IPS-15b (cell line): ENCODE measurements at regions not wholly inside any gene's neighbourhood (a gene's known extent, or its start where the extent isn't known, plus 50 kb on each side); places are given as distances from the start of the nearest gene placed in this dataset.

Experiments
- H3K27me3 ChIP-seq: one replicate; pipeline ENCODE4 v1.6.1; 2013; ENCODE audit warnings: low read length; ENCODE audit not compliant: control insufficient read depth, insufficient read depth
- H3K36me3 ChIP-seq: one replicate; pipeline ENCODE4 v1.6.1; 2013; ENCODE audit warnings: low read length; ENCODE audit not compliant: control insufficient read depth, insufficient read depth
- H3K4me1 ChIP-seq: one replicate; pipeline ENCODE4 v1.6.1; 2013; ENCODE audit warnings: mild to moderate bottlenecking, low read length; ENCODE audit not compliant: control insufficient read depth, insufficient read depth
- H3K4me3 ChIP-seq: one replicate; pipeline ENCODE4 v1.5.1; 2013; ENCODE audit warnings: low read depth, low read length
- H3K9ac ChIP-seq: one replicate; pipeline ENCODE4 v1.6.1; 2013; ENCODE audit warnings: low read depth, mild to moderate bottlenecking, low read length
- H3K9me3 ChIP-seq: one replicate; pipeline ENCODE4 v1.6.1; 2013; ENCODE audit warnings: mild to moderate bottlenecking, low read length; ENCODE audit not compliant: control insufficient read depth, insufficient read depth

DNA sequence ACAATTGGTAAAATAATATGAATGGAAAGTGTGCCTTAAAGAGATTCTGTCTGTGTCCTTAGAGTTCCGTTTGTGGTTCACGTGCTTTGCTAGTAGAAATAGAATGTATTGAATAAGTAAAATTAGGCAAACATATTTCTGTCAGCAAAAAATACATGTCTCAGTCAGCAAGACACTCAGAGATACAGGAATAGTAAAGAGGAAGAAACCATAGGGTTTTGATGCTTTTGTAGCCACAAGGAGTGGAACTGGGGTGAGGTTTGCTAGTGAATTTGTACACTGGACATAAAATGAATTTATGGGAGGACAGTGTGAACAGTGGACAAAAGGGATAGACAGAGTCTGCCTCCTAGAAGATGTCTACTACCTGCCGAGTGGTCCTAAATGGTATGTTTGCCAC is 289.2 kb upstream of the NRP1 start:
- Histone ChIP-seq H3K27me3 (no peaks in the 10 kb centered on the region), H3K4me3 (no peak overlapping the region), H3K9ac (no peak overlapping the region), H3K9me3 (no peaks in the 10 kb centered on the region), H3K36me3 (no peaks in the 10 kb centered on the region), H3K4me1 (no peaks in the 10 kb centered on the region)

GRCh38 chr10:33621101-33621500 is 286.6 kb upstream of the NRP1 start:
- Histone ChIP-seq H3K27me3 (no peaks in the 10 kb centered on the region), H3K4me3 (no peak overlapping the region), H3K36me3 (no peaks in the 10 kb centered on the region), H3K9ac (no peak overlapping the region), H3K4me1 (no peaks in the 10 kb centered on the region), H3K9me3 (no peaks in the 10 kb centered on the region)

DNA sequence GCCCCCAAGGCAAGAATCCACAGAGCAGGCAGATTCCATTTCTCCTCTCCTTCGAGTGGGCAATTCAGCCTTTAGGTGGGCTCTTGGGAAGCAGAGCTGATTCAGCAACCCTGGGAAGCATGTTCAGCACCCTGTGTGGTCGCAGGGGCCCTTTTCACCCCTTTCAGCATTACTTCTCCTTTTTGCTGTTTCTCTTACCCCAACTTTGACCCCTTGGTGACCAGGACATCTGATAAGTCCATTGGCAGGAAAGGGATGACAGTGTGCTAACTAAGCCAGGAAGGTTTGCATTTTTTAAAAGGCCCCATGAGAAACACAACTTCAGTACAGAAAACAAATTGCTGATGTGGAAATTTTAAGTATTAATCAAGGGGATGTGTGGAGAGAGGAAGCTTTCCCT is 283.7 kb upstream of the NRP1 start:
- H3K9me3 ChIP-seq = no peaks in the 10 kb centered on the region

GRCh38 chr10:33617381-33618080 is 283.1 kb upstream of the NRP1 start:
- H3K36me3 ChIP-seq = no peaks in the 10 kb centered on the region
- no peaks in the 10 kb centered on the region for H3K4me1 ChIP-seq
- H3K9me3 ChIP-seq = no peaks in the 10 kb centered on the region
- H3K4me3 ChIP-seq = no peak overlapping the region
- H3K27me3 ChIP-seq = no peaks in the 10 kb centered on the region
- H3K9ac ChIP-seq = no peak overlapping the region

More for the DNA sequence above, 283.7 kb upstream of the NRP1 start:
- no peaks in the 10 kb centered on the region for H3K4me1 ChIP-seq
- no peak overlapping the region for H3K4me3 ChIP-seq
- no peaks in the 10 kb centered on the region for H3K27me3 ChIP-seq
- H3K36me3 ChIP-seq = no peaks in the 10 kb centered on the region
- no peak overlapping the region for H3K9ac ChIP-seq

DNA sequence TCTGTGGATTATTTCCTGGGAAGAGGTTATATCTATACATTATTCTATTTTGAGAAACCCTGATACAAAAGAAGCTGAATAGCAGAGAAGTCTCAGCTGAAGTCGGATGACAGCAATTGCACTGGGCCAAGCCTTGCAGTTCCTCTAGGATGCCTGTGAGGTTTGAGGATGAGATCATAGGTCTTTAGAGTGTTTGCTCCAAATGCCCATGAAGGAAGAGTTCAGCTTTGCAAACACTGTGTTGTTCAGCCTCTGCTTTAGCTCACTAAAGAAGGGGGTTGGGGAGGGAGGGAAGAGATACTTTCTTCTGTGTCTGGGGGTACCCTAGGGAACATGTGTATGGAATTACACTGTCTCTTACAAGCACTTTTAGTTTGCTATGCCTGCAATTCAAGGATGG is 282.5 kb upstream of the NRP1 start:
- Histone ChIP-seq H3K36me3 (no peaks in the 10 kb centered on the region), H3K4me1 (no peaks in the 10 kb centered on the region), H3K9me3 (no peaks in the 10 kb centered on the region), H3K27me3 (no peaks in the 10 kb centered on the region), H3K4me3 (no peak overlapping the region), H3K9ac (no peak overlapping the region)

DNA sequence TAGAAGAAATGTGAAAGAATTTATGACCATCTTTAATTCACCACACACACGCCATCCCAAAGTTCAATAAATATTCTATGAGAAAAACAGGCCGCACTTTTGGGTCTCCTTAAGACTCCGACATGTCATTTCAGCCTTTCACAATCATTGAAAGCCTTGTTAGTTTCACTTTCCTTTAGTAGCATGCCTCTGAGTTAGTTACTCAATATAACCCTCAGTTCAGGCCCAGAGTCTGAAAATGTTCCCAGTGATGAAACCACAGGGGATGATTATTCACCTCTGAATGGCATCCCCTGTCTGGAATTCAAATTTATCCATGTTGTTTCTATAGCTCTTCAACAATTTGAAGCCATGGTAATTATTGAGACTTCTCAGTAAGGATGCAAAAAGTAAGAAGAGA is 278.1 kb upstream of the NRP1 start:
- Histone ChIP-seq H3K4me3 (no peak overlapping the region), H3K36me3 (no peaks in the 10 kb centered on the region), H3K9me3 (no peaks in the 10 kb centered on the region), H3K4me1 (peaks cover 6% of the 10 kb centered on the region), H3K9ac (no peak overlapping the region), H3K27me3 (no peaks in the 10 kb centered on the region)

DNA sequence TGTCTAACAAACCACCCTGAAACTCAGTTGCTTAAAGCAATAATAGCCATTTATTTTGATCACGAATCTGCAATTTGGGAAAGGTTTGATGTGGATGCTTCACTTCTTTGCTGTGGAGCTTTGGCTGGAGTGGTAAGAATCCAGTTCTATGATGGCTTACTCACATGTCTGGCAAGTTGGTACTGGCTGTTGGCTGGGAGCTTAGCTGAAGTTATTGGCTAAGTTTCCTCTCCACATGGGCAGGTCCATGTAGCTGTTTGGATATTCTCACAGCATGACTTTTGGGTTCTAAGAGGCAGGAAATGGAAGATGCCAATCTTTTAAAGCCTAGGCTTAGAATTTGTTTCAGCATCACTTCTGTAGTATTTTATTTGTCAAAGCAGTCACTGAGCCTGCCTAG is 277.6 kb upstream of the NRP1 start:
- Histone ChIP-seq H3K9ac (no peak overlapping the region), H3K36me3 (no peaks in the 10 kb centered on the region), H3K4me3 (no peak overlapping the region), H3K27me3 (no peaks in the 10 kb centered on the region), H3K4me1 (peaks cover 6% of the 10 kb centered on the region), H3K9me3 (no peaks in the 10 kb centered on the region)

GRCh38 chr10:33611423-33611822 is 277.0 kb upstream of the NRP1 start:
- Histone ChIP-seq H3K4me3 (no peak overlapping the region), H3K9ac (no peak overlapping the region), H3K4me1 (peaks cover 6% of the 10 kb centered on the region), H3K9me3 (no peaks in the 10 kb centered on the region), H3K27me3 (no peaks in the 10 kb centered on the region), H3K36me3 (no peaks in the 10 kb centered on the region)

GRCh38 chr10:33609546-33609945 is 275.1 kb upstream of the NRP1 start:
- H3K4me1 ChIP-seq = peaks cover 6% of the 10 kb centered on the region
- no peaks in the 10 kb centered on the region for H3K36me3 ChIP-seq
- no peaks in the 10 kb centered on the region for H3K27me3 ChIP-seq
- no peaks in the 10 kb centered on the region for H3K9me3 ChIP-seq
- no peak overlapping the region for H3K4me3 ChIP-seq
- no peak overlapping the region for H3K9ac ChIP-seq

DNA sequence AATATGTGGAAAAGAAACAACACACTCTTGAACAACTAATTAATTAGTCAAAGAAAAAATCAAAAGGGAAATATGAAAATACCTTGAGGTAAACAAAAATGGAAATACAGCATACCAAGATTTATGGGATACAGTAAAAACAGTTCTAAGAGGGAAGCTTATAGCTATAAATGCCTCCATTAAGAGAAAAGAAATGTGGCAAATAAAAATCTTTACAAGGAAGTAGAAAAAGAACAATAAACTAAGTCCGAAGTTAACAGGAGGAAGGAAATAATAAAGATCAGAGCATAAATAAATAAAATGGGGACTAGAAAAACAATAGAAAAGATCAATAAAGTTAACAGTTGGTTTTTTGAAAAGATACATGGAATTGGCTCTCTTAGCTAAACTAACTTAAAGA is 267.8 kb upstream of the NRP1 start:
- Histone ChIP-seq H3K9me3 (no peaks in the 10 kb centered on the region), H3K9ac (no peak overlapping the region), H3K4me3 (no peak overlapping the region), H3K36me3 (no peaks in the 10 kb centered on the region), H3K4me1 (no peaks in the 10 kb centered on the region), H3K27me3 (no peaks in the 10 kb centered on the region)

- Histone ChIP-seq H3K27me3 (no peaks in the 10 kb centered on the region), H3K36me3 (no peaks in the 10 kb centered on the region), H3K4me3 (no peak overlapping the region), H3K9ac (no peak overlapping the region), H3K9me3 (no peaks in the 10 kb centered on the region), H3K4me1 (no peaks in the 10 kb centered on the region)
Measured at GRCh38 chr10:33600381-33600780, 265.9 kb upstream of the NRP1 start.

GRCh38 chr10:33596422-33596821 is 262.0 kb upstream of the NRP1 start:
- no peak overlapping the region for H3K9ac ChIP-seq
- H3K4me1 ChIP-seq = no peaks in the 10 kb centered on the region
- H3K4me3 ChIP-seq = no peak overlapping the region
- H3K27me3 ChIP-seq = no peaks in the 10 kb centered on the region
- H3K36me3 ChIP-seq = no peaks in the 10 kb centered on the region
- H3K9me3 ChIP-seq = no peaks in the 10 kb centered on the region
